ENCODE measurements at regions not wholly inside any gene's neighbourhood (a gene's known extent, or its start where the extent isn't known, plus 50 kb on each side); places are given as distances from the start of the nearest gene placed in this dataset.

GRCh38 chr2:19667085-19667484 lies 234.7 kb downstream of the TTC32 start:
- in situ Hi-C loops (cut with HindIII; ENCODE audit: extremely low pct_ligation_motif_present, low pct_unique_long_range_greater_than_20kb) = no loop called here
- 36% methylated on average over 3 of the region's 3 CpGs for WGBS (ENCODE audit: low lambda C conversion rate)
- CTCF ChIA-PET (ENCODE audit: low intra/inter-chr PET ratio, low total read pairs) = no interaction called here
- Histone ChIP-seq H4K20me1 (ENCODE audit: insufficient read depth, low read length) (no peaks in the 10 kb centered on the region), H3K4me2 (ENCODE audit: low read depth, low read length) (no peak overlapping the region), H2AFZ (ENCODE audit: low read length) (no peak overlapping the region), H3K9me3 (ENCODE audit: low read length) (no peaks in the 10 kb centered on the region), H3K9ac (ENCODE audit: insufficient read depth, low read depth, low read length) (no peak overlapping the region), H3K27me3 (ENCODE audit: control insufficient read depth in 1 of 2, insufficient read depth in 2 of 2, low read length in 2 of 2) (peaks cover 1 to 14% of the 10 kb centered on the region in 2 experiments; a peak in 2 of 5 replicates), H3K79me2 (ENCODE audit: insufficient read depth, low read length) (no peaks in the 10 kb centered on the region), H3K4me3 (replicated peaks in 1 of 3; ENCODE audit: insufficient read depth in 1 of 3, low read depth in 2 of 3, low read length in 3 of 3) (no peak overlapping the region), H3K4me1 (ENCODE audit: insufficient read depth, low read length) (0 out of 2 replicates have a peak, but pooled peaks cover 6% of the 10 kb centered on the region), H3K36me3 (replicated peaks in 1 of 2; ENCODE audit: control insufficient read depth in 1 of 2, insufficient read depth in 2 of 2, low read length in 2 of 2) (no peaks in the 10 kb centered on the region), H3K27ac (ENCODE audit: extremely low read length, insufficient read depth, low read length) (no peak overlapping the region)
- POLR2A ChIA-PET = no interaction called here
- peak; percentile 60 for FAIRE-seq
- BruUV-seq (replicated peaks) = no TSS peak
- no peak for TF ChIP-seq SNAPC5 (CRISPR knock-in tag; IDR thresholded peaks at IDR 0.05; ENCODE audit: borderline replicate concordance)
- TF ChIP-seq CEBPG (CRISPR knock-in tag; IDR thresholded peaks at IDR 0.05) = peak; percentile 32; the same call in 1 of the 2 replicates
- no peak for TF ChIP-seq ZNF205 (CRISPR knock-in tag; IDR thresholded peaks at IDR 0.05)
- TF ChIP-seq ZNF777 (CRISPR knock-in tag; IDR thresholded peaks at IDR 0.05) = no peak
- TF ChIP-seq HMGXB3 (CRISPR knock-in tag; IDR thresholded peaks at IDR 0.05; ENCODE audit: borderline replicate concordance) = no peak
- TF ChIP-seq STAG1 (CRISPR knock-in tag; IDR thresholded peaks at IDR 0.05) = peak; percentile 63
- TF ChIP-seq SMC3 (IDR thresholded peaks at IDR 0.05; ENCODE audit: low read length) = peak; percentile 17; the same call in 1 of the 2 replicates
- TF ChIP-seq AHDC1 (CRISPR knock-in tag; IDR thresholded peaks at IDR 0.05; ENCODE audit: borderline replicate concordance) = no peak
- no peak for TF ChIP-seq SOX5 (CRISPR knock-in tag; IDR thresholded peaks at IDR 0.05; ENCODE audit: borderline replicate concordance)
- TF ChIP-seq CTCF (CRISPR knock-in tag; IDR thresholded peaks at IDR 0.05) = peak; percentile 45; the same call in 1 of the 2 replicates
- intact Hi-C loops (cut with micrococcal nuclease; ENCODE audit: unreplicated experiment) = loop anchor here (1.0 kb wide), 1 partner anchor 298 kb away; no protein-coding TSS in a partner anchor
- no peak; the same call in 2 of the 3 replicates for ATAC-seq
- DNase-seq (ENCODE audit: low spot score) = no peak

Measured in HepG2 (cell line).